GM23248 (cell line): ENCODE measurements at regions not wholly inside any gene's neighbourhood (a gene's known extent, or its start where the extent isn't known, plus 50 kb on each side); places are given as distances from the start of the nearest gene placed in this dataset.

Experiments
- DNase-seq: peaks from one replicate; pipeline ENCODE4 v3.0.0-alpha.2; 2015
- H2AFZ ChIP-seq: fragments of 200-600 bp; sonication (generic); 2 replicates; pipeline ENCODE4 v1.6.1; 2016; ENCODE audit warnings: antibody characterized with exemption
- H3F3A ChIP-seq: fragments of 200-600 bp; sonication (generic); 2 replicates; pipeline ENCODE4 v1.6.1; 2016; ENCODE audit warnings: mild to moderate bottlenecking, antibody characterized with exemption, mixed run types; ENCODE audit not compliant: insufficient read depth
- H3K27ac ChIP-seq: fragments of 200-600 bp; sonication (generic); 2 replicates; pipeline ENCODE4 v1.5.1; 2016; ENCODE audit warnings: mild to moderate bottlenecking
- H3K27me3 ChIP-seq: fragments of 200-600 bp; sonication (generic); replicated peaks from 2 replicates; pipeline ENCODE4 v1.6.1; 2016; ENCODE audit warnings: mild to moderate bottlenecking; ENCODE audit not compliant: insufficient read depth
- H3K36me3 ChIP-seq: fragments of 200-600 bp; sonication (generic); 2 replicates; pipeline ENCODE4 v1.6.1; 2016; ENCODE audit warnings: low read depth, mild to moderate bottlenecking
- H3K4me1 ChIP-seq: fragments of 200-600 bp; sonication (generic); 2 replicates; pipeline ENCODE4 v1.6.1; 2016; ENCODE audit warnings: mild to moderate bottlenecking; ENCODE audit not compliant: insufficient read depth
- H3K4me2 ChIP-seq: fragments of 200-600 bp; sonication (generic); one replicate; pipeline ENCODE4 v1.6.1; 2016; ENCODE audit warnings: mild to moderate bottlenecking; ENCODE audit not compliant: unreplicated experiment
- H3K4me3 ChIP-seq: fragments of 200-600 bp; sonication (generic); 2 replicates; pipeline ENCODE4 v1.5.1; 2016; ENCODE audit warnings: mild to moderate bottlenecking
- H3K79me2 ChIP-seq: fragments of 200-600 bp; sonication (generic); 2 replicates; pipeline ENCODE4 v1.6.1; 2016; ENCODE audit warnings: mild to moderate bottlenecking; ENCODE audit not compliant: insufficient read depth
- H3K9ac ChIP-seq: fragments of 200-600 bp; sonication (generic); 2 replicates; pipeline ENCODE4 v1.6.1; 2016; ENCODE audit warnings: mild to moderate bottlenecking
- H3K9me2 ChIP-seq: fragments of 200-600 bp; sonication (generic); 2 replicates; pipeline ENCODE4 v1.6.1; 2016; ENCODE audit warnings: mixed run types, mild to moderate bottlenecking, moderate library complexity; ENCODE audit not compliant: insufficient read depth
- H3K9me3 ChIP-seq: fragments of 200-600 bp; sonication (generic); one replicate; pipeline ENCODE4 v1.6.1; 2017; ENCODE audit warnings: low read depth
- H4K20me1 ChIP-seq: fragments of 200-600 bp; sonication (generic); 2 replicates; pipeline ENCODE4 v1.6.0; 2016; ENCODE audit not compliant: insufficient read depth
- EZH2 ChIP-seq: fragments of 200-600 bp; sonication (generic); IDR thresholded peaks from 2 replicates; pipeline ENCODE4 v1.6.1; 2018; ENCODE audit warnings: antibody characterized with exemption, mild to moderate bottlenecking; ENCODE audit not compliant: insufficient read depth, poor library complexity, severe bottlenecking
- EZH2phosphoT487 ChIP-seq: fragments of 200-600 bp; sonication (generic); IDR thresholded peaks from 2 replicates; pipeline ENCODE4 v1.6.1; 2018; ENCODE audit warnings: antibody characterized with exemption, moderate library complexity, mild to moderate bottlenecking, low read depth; ENCODE audit not compliant: insufficient read depth
- WGBS, 2 experiments: methylation state at CpG; one replicate each; pipeline ENCODE4 v1.1.6; 2015 to 2017; ENCODE audit warnings: low lambda C conversion rate in 2 of 2, low coverage in 1 of 2; ENCODE audit errors: missing lambda C conversion rate in 2 of 2; 5-methylcytosine and 5-hydroxymethylcytosine counted together
- in situ Hi-C: fragments of 300-500 bp; cut with MboI; formaldehyde crosslinking; loops from 2 replicates; pipeline ENCODE4 v1.15.0; 2020

DNA sequence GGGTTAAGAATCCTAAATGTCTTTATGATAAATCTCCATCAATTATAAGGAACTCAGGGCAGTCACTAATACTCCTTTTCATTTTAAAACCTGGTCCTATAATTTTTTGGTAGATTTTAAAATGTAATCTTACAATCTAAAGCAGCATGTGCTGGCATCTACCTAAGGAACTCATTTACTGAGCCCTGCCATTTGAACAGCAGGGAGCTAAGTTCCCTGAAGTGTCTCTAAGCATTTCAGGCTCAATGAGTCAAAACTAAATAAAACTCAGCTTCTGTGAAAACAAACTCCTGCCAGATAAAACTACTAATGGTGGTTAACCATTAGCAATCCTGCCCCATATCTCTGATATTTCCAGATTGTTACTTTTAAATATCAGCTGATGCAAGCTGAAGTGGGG lies 1371.8 kb upstream of the PRMT6 start:
- Histone ChIP-seq H3K79me2 (no peaks in the 10 kb centered on the region), H3K9me2 (no peaks in the 10 kb centered on the region), H3K4me1 (no peaks in the 10 kb centered on the region), H4K20me1 (no peaks in the 10 kb centered on the region), H3K27ac (no peak overlapping the region), H3K4me2 (no peak overlapping the region), H3K27me3 (no peaks in the 10 kb centered on the region), H3K4me3 (no peak overlapping the region), H3F3A (no peaks in the 10 kb centered on the region), H3K9me3 (no peaks in the 10 kb centered on the region), H2AFZ (no peak overlapping the region), H3K9ac (no peak overlapping the region), H3K36me3 (no peaks in the 10 kb centered on the region)
- no peak for TF ChIP-seq EZH2
- no peak for TF ChIP-seq EZH2phosphoT487
- no peak for DNase-seq
- in situ Hi-C loops: no loop called here

DNA sequence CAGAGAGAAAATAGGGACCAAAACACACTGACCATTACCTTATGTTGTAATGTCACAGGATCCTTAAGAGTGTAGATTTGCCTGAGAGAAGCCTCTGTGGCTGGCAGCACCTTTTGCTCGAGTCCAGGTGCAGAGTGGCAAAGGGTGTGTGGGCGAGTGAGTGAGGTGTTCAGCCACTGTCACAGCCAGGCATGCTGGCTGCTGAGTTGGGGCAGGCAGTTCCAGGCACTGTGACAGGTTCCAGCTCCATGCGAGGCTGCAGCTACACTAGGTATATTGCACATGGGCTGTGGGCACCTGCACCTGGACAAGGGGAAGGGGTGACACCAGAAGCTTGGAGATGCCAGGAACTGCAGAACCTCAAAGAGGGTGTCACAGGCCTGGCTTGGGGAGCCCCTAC lies 1370.4 kb upstream of the PRMT6 start:
- no peaks in the 10 kb centered on the region for H3K27me3 ChIP-seq
- no peak for TF ChIP-seq EZH2
- TF ChIP-seq EZH2phosphoT487: no peak
- in situ Hi-C loops: no loop called here
- 5% methylated on average over 3 of the region's 3 CpGs for WGBS, 2 experiments
- H4K20me1 ChIP-seq: no peaks in the 10 kb centered on the region
- H3F3A ChIP-seq: no peaks in the 10 kb centered on the region
- no peaks in the 10 kb centered on the region for H3K36me3 ChIP-seq
- H3K9me3 ChIP-seq: no peaks in the 10 kb centered on the region
- no peak overlapping the region for H3K27ac ChIP-seq
- H3K9me2 ChIP-seq: no peaks in the 10 kb centered on the region
- H3K9ac ChIP-seq: no peak overlapping the region
- H3K4me1 ChIP-seq: no peaks in the 10 kb centered on the region
- H3K4me3 ChIP-seq: no peak overlapping the region
- DNase-seq: no peak
- no peak overlapping the region for H3K4me2 ChIP-seq
- no peaks in the 10 kb centered on the region for H3K79me2 ChIP-seq
- H2AFZ ChIP-seq: no peak overlapping the region

DNA sequence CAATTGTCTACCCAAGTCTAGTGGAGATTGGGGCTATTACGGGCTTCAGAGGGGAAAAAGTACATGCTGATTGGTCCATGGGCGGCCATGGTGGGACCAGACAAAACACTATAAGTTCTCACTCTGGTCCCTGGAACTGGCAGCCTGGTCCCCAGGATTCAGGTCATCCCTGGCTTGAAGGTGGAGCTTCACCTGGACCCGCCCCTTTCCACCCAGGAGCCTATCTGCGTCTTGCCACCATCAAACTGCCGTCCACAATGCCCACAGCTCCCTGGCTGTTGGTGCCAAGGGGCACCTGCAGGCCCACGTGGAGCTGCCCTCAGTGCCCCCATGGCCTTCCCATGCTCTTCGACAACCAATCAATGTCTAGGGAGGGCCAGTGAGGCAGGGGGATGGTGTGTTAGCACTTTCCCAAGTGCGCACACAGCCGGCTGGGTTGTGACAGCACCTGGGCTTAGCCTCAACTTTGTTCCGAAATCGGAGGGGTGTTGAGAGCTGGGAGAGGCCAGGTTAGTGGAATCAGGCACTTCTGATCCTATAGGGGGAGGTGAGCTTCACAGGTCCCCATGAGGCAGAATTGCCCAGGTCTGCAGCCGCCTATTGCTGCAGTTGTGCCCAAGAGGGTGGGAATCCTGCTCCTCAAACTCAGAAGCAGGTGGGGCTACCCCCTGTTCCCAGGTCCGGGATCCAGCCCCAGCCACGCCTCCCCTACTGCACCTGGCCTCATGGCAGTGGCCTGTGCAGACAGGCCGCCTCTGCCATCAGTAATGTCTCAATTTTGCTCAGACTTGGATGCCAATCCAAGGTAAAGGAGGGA lies 1369.4 kb upstream of the PRMT6 start:
- Histone ChIP-seq H3K9me2 (no peaks in the 10 kb centered on the region), H3K9me3 (no peaks in the 10 kb centered on the region), H3K79me2 (no peaks in the 10 kb centered on the region), H3K27ac (no peak overlapping the region), H4K20me1 (no peaks in the 10 kb centered on the region), H3F3A (no peaks in the 10 kb centered on the region), H2AFZ (no peak overlapping the region), H3K36me3 (no peaks in the 10 kb centered on the region), H3K4me1 (no peaks in the 10 kb centered on the region), H3K4me2 (no peak overlapping the region), H3K4me3 (no peak overlapping the region), H3K27me3 (no peaks in the 10 kb centered on the region), H3K9ac (no peak overlapping the region)
- in situ Hi-C loops: no loop called here
- TF ChIP-seq EZH2 (no peak), EZH2phosphoT487 (no peak)
- no peak for DNase-seq
- 34 to 36% methylated on average over 15 of the region's 15 CpGs for WGBS, 2 experiments

- 0 to 3% methylated on average over 2 of the region's 2 CpGs for WGBS, 2 experiments
These were observed 1355.8 kb upstream of the PRMT6 start for GRCh38 chr1:105700723-105701122.

More at GRCh38 chr1:105700723-105701122, 1355.8 kb upstream of the PRMT6 start:
- H3K27me3 ChIP-seq: no peaks in the 10 kb centered on the region
- no peaks in the 10 kb centered on the region for H3K9me2 ChIP-seq
- H3K9ac ChIP-seq: no peak overlapping the region
- H3K79me2 ChIP-seq: no peaks in the 10 kb centered on the region
- no peak overlapping the region for H3K27ac ChIP-seq
- no peak for DNase-seq
- no peaks in the 10 kb centered on the region for H3K9me3 ChIP-seq
- no peaks in the 10 kb centered on the region for H3K4me1 ChIP-seq
- H2AFZ ChIP-seq: no peak overlapping the region
- no peak for TF ChIP-seq EZH2phosphoT487
- no peak for TF ChIP-seq EZH2
- H3K4me2 ChIP-seq: no peak overlapping the region
- no peaks in the 10 kb centered on the region for H4K20me1 ChIP-seq
- no peak overlapping the region for H3K4me3 ChIP-seq
- H3K36me3 ChIP-seq: no peaks in the 10 kb centered on the region
- no peaks in the 10 kb centered on the region for H3F3A ChIP-seq
- in situ Hi-C loops: no loop called here
